ENCODE measurements at regions not wholly inside any gene's neighbourhood (a gene's known extent, or its start where the extent isn't known, plus 50 kb on each side); places are given as distances from the start of the nearest gene placed in this dataset.
"Not testable (repeated sequence)": the region's sequence is repeated elsewhere in the genome, so short reads cannot be mapped to it uniquely, and the experiment has no call there.

DNA sequence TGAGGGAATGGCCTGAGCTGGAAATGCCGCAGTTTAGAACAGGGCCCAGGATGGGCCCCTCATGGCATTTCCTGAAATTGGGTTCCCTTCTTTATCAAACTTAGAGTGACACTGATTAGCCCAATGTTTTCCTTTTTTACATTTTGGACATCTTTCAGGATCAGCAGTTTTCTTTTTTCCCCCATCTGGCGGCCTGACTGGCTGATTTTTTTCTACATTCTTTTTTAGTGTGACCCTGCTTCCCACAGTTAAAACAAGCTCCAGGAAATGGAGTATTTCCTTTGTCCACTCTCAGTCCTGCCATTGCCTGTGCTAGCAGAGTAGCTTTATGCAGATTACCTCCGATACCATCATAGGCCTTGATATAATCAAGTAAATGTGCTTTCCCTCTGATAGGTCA, 185.8 kb upstream of the IGF1 start:
- DNase-seq (ENCODE audit: low spot score): not testable (repeated sequence)

- peak; percentile 24 for DNase-seq (ENCODE audit: low spot score)
These were observed 179.0 kb upstream of the IGF1 start for GRCh38 chr12:102659200-102659911.

DNA sequence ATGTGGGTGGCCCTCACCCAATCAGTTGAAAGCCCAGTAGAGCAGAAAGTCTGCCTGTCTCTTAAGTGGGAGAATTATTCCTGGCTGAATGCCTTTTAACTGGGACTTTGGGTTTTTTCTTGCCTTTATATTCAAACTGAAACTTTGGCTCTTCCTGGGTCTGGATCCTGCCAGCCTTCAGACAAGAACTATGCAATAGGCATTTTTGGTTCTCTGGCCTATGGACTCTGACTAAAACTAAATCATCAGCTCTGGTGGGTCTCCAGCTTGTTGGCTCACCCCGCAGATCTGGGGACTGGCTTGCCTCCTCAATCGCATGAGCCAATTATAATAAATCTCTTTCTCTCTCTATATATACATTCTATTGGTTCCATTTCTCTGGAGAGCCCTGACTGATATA, 173.0 kb upstream of the IGF1 start:
- DNase-seq (ENCODE audit: low spot score): no peak

DNA sequence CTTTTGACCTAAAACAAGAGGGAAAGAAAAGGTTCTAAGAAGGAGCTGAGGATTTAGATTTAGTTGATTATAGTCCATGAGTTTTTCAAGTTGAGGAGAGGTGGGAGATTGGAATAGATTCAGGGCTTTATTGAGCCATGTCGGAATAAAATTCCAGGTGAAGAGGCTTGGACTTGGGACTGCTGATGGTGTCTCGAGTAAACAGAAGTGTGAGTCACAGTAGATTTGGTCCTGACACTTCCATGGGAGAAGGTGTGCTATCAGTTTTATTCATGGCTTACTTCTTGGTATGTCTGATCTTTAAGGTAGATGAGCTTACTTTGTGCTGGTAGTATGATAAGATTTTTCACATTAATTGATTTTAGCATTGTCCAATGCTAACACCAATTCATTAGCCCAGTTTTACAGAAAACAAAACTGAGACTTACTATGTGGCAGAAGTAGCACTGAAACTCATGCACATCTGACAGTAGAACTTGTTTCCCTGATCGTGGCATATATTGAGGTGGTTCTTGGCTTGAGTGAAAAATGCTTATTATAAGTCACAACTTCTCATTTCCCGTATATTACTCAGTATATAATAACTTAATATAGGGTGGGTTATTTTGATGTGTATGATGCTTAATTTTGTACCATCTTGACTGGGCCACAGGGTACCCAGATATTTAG, 172.4 kb upstream of the IGF1 start:
- no peak for DNase-seq (ENCODE audit: low spot score)

DNA sequence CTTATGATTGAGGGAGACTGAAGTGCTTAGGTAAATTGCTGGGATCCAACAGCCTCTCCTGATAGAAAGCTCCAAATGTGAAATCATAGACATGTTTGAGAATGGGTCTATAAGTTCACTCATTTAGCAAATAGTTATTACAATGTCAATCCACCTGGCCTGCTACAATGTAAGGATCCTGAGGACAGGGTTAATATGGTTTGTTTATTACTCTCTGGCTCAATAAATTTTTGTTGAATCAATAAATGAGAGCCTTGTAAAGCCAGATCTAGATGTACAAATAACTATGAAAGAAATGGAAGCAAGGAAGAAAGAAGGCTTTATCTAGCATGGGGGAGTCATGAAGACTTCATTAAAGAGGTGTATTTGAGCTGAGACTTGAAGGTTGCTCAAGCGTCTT, 165.6 kb upstream of the IGF1 start:
- DNase-seq (ENCODE audit: low spot score): no peak

DNA sequence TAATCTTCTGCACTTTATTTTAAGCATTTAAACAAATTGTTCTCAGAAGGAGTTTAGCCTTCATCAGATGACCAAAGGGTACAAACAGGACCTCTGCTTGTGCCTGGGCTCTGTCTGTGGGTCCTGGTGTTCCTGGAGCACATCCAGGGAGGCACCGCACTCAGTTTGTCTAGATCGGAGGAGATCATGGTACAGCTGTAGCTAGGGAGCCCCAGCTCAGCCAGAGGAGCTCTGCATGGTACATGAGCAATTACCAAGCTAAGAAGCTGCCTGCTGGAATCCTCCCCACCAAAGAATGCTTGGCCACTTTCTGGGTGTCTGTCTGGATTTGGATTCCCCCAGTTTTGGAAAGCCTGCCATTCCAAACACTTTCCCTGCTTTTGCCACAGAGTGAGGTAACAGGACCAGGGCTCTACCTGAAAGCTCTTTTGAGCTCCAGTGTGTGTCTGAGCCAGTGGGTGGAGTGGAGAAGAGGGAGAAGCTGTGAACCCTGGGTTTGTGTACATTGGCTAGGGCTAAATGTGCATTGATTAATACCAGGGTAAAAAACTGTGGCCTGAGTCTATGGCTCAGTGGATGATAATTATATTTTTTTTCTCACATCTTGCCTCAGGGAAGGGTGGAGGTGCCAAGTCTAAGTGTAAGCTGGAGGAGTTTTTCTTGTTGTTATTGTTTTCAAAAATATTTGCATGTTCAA, 163.7 kb upstream of the IGF1 start:
- no peak for DNase-seq (ENCODE audit: low spot score)

DNA sequence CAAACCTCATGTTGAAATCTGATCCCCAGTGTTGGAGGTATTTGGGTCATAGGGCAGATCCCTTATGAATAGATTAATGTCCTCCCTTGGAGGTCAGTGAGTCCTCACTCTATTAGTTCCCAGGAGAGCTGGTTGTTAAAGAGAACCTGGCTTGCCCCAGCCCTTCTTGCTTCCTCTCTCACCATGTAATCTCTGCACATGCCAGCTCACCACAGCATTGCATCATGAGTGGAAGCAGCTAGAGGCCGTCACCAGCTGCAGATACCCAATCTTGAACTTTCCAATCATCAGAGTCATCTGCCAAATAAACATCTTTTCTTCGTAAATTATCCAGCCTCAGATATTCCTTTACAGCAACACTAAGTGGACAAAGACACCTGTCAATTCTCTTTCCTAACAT, 161.8 kb upstream of the IGF1 start:
- DNase-seq (ENCODE audit: low spot score): no peak

GRCh38 chr12:102640658-102641057, 160.3 kb upstream of the IGF1 start:
- DNase-seq (ENCODE audit: low spot score): not testable (repeated sequence)

DNA sequence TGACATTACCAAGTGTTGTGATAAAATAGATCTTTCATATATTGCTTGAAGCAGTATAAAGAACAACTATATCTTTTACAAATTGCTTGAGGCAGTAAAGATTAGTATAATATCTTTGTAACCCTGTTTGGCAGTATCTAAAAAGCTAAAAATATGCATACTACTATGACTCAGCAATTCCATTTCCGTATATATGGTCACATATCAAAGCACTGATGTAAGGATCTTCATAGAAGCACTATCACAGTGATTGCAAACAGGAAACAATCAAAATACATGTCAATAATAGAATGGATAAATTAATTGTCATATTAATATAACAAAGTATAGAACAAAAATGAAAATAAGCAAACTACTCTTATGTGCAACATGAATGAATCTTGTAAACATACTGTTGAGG, 158.4 kb upstream of the IGF1 start:
- no peak for DNase-seq (ENCODE audit: low spot score)

DNA sequence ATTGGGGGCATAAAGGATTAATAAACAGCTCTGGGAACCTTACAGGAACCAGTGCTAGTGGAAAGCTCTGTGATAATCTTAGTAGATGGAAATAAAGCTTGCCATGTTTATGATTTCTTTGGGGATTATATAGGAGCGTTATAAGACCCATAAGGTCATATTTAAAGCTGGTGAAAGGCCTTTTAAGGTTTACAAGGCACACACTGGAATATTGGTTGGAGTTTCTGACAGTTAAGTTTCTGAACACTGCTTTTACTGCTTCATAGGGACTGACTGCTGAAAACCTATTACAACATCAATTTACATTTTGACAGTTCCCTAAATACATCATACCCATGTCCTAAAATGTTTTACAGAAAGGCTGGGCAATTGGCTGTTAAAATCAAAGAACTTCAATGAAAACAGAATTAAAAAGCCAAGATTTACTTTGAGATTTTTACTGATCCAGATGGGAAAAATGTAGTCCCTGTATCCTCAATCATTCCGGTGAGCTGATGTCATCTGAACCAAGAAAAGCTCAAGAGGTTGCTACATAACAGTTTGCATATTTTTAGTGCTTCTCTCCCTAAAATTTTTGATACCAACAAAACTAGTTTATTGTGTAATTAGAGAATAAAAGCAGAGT, 153.7 kb upstream of the IGF1 start:
- no peak for DNase-seq (ENCODE audit: low spot score)

GRCh38 chr12:102631274-102631673, 150.9 kb upstream of the IGF1 start:
- no peak for DNase-seq (ENCODE audit: low spot score)

DNA sequence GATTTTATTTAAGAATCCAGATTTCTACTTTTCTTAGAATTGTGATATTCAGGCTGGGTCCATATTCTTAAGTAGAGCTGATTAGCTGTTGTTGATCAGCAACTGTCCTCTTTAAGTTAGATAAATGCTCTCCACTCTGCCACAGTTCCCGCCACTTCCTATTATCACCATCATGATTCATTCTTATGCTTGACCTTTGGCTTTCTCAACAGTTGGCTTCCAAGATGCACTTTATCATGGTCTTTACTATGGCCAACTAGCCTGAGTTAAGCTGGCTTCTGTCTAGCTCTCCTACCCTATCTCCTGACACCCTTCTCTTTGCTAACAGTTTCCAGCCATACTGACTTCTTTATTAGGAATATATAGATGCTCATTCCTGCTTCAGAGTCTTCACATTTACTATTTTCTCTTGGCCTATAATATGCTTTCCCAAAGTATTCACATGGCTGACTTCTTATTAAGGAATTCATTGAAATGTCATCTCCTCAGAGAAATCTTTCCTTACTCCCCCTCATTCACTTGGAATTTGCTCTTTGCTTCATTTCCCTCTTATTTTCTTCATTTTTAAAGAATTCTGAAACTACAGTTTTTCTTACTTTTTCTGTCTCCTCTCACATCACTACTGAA, 149.0 kb upstream of the IGF1 start:
- DNase-seq (ENCODE audit: low spot score): no peak

DNA sequence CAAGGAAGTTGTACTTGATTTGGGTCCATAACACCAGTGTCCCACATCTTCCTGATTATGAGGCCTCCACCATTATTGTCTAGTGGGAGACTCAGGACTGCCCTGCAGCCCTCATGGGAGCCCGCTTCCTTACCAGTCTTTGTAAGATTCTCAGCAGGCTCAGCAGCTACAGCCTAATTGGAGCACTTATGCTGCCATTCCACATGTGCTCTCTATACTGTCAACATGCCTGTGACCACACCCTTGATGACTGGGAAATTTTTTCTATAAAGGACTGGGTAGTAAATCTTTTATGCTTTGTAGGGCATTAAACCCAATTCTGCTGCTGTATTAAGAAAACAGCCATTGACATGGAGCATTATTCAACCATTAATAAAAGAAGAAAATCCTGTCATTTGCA, 145.5 kb upstream of the IGF1 start:
- DNase-seq (ENCODE audit: low spot score): no peak

GRCh38 chr12:102622618-102623017, 142.3 kb upstream of the IGF1 start:
- DNase-seq (ENCODE audit: low spot score): no peak

DNA sequence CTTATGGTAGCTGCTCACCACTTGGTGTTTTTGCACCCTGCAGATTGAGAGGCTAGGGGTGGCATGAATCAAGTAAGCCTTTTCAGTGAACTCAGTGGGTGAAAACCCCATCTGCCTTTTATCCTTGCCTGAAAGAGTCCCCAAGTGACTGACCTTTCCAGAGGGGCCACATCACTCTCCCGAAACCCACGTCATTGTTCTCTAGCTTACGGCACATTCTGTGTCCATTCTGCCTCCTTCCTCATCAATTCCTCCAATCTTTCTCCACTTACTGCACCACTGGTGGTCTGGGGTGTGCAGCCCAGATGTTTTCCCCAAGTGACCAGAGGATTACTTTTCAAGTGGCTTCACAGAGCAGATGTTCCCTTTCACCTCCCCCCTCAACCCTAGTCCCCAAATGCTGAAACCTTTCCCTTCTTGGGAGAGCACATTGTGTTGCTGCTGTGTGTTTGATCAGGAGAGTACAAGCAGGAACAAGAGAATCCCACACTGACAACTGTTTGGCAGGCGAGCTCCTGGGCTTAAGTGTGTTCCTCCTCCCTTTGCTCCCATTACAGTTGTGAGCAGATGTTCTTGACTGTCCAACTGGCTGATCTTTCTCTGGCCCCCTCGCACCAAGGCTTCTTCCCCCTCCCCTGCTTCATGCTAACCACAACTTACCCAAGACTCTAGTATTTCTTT, 138.0 kb upstream of the IGF1 start:
- DNase-seq (ENCODE audit: low spot score): no peak

DNA sequence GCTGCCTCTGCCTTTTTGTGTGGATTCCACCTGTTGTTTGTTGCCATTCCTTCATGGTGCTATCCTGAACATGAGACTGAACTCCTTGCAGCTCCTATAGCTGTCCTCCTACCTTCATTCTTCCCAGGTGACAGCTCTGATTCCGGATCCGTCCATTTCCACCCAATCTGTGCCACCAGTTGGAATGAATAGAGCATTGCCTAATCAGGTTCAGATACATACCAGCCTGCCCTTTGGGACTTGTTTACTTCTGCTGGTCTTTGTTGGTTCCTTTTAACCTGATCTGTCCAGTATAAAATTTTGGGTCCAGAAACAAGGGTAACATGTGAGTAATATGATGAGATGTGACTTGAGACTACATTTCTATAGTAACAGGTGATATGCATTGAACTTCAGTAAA, 136.3 kb upstream of the IGF1 start:
- no peak for DNase-seq (ENCODE audit: low spot score)

GRCh38 chr12:102611995-102612394, 131.6 kb upstream of the IGF1 start:
- no peak for DNase-seq (ENCODE audit: low spot score)

DNA sequence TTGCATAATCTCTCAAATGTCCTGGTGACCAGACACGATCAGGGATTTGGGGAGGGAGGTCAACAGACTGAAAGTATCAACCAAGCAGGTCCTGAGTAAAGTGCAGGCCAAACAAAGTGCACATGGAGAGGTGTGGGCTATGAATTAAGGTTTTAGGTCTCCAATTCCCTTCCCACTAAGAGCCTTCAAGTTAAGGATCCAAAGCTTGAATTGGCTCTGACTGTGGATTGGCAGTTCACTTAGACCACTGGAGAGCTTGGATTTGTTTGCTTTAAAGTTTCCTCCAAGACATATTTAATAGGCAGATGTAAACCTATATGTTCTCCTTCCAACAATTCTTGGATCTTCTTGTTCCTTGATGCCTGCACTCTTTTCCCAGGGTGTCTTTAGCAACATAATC, 129.6 kb upstream of the IGF1 start:
- no peak for DNase-seq (ENCODE audit: low spot score)

- no peak for DNase-seq (ENCODE audit: low spot score)
These were observed 122.7 kb upstream of the IGF1 start for GRCh38 chr12:102603021-102603420.

GRCh38 chr12:102602521-102602920, 122.2 kb upstream of the IGF1 start:
- DNase-seq (ENCODE audit: low spot score): no peak

- no peak for DNase-seq (ENCODE audit: low spot score)
These were observed 121.3 kb upstream of the IGF1 start for GRCh38 chr12:102601621-102602020.

Data from HT-29 (cell line).